ENCODE measurements at regions not wholly inside any gene's neighbourhood (a gene's known extent, or its start where the extent isn't known, plus 50 kb on each side); places are given as distances from the start of the nearest gene placed in this dataset.

DNA sequence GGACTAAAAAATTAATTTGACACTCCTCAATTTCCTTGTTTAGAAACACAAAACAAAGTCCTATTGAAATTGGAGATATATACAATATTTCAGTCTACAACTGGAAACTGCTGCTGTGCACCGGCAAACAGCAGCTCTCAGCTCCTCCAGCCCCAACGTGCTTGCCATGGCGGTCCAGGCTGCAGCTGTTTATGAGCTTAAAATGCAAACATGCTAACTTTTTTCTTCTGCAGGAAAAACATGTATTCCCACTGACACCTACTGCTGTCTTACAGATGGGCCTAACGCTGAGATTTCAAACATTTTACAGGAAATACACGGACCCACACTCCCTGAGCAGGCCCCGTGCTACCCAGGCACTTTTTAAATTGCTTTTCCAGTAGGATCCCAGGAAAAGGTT is 195.5 kb downstream of the BCL11A start:
- TF ChIP-seq, protein P1, sequence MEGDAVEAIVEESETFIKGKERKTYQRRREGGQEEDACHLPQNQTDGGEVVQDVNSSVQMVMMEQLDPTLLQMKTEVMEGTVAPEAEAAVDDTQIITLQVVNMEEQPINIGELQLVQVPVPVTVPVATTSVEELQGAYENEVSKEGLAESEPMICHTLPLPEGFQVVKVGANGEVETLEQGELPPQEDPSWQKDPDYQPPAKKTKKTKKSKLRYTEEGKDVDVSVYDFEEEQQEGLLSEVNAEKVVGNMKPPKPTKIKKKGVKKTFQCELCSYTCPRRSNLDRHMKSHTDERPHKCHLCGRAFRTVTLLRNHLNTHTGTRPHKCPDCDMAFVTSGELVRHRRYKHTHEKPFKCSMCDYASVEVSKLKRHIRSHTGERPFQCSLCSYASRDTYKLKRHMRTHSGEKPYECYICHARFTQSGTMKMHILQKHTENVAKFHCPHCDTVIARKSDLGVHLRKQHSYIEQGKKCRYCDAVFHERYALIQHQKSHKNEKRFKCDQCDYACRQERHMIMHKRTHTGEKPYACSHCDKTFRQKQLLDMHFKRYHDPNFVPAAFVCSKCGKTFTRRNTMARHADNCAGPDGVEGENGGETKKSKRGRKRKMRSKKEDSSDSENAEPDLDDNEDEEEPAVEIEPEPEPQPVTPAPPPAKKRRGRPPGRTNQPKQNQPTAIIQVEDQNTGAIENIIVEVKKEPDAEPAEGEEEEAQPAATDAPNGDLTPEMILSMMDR (IDR thresholded peaks at IDR 0.05): no peak
- no peak for TF ChIP-seq POLR2A (IDR thresholded peaks at IDR 0.05)
